ENCODE measurements at regions not wholly inside any gene's neighbourhood (a gene's known extent, or its start where the extent isn't known, plus 50 kb on each side); places are given as distances from the start of the nearest gene placed in this dataset.

GRCh38 chr12:18146363-18146762, 56.4 kb upstream of the RERGL start:
- Mint-ChIP-seq H3K4me3 (no peak overlapping the region), H3K27ac (no peak overlapping the region), H3K4me1 (no peaks in the 10 kb centered on the region), H3K27me3 (peaks cover 0 to 1% (median 0%) of the 10 kb centered on the region in 5 donors), H3K36me3 (no peaks in the 10 kb centered on the region), H3K9me3 (peaks cover 0 to 2% (median 0%) of the 10 kb centered on the region in 9 donors)
- POLR2A ChIA-PET: no interaction called here
- ATAC-seq: no peak
- DNase-seq: no peak

GRCh38 chr12:18145924-18146323, 55.9 kb upstream of the RERGL start:
- H3K36me3 Mint-ChIP-seq: no peaks in the 10 kb centered on the region

GRCh38 chr12:18141048-18141982, 51.3 kb upstream of the RERGL start:
- Mint-ChIP-seq H3K4me1 (peaks cover 0 to 6% (median 0%) of the 10 kb centered on the region in 4 donors), H3K27me3 (no peaks in the 10 kb centered on the region), H3K4me3 (no peak overlapping the region), H3K36me3 (no peaks in the 10 kb centered on the region), H3K27ac (no peak overlapping the region), H3K9me3 (no peaks in the 10 kb centered on the region)
- POLR2A ChIA-PET: no interaction called here
- DNase-seq (no peak), ATAC-seq (no peak)

More at GRCh38 chr12:18145924-18146323, 55.9 kb upstream of the RERGL start:
- Mint-ChIP-seq H3K4me3 (no peak overlapping the region), H3K9me3 (peaks cover 0 to 2% (median 0%) of the 10 kb centered on the region in 9 donors), H3K27me3 (peaks cover 0 to 1% (median 0%) of the 10 kb centered on the region in 5 donors), H3K27ac (no peak overlapping the region), H3K4me1 (no peaks in the 10 kb centered on the region)
- DNase-seq: no peak
- ATAC-seq: no peak
- POLR2A ChIA-PET: no interaction called here

GRCh38 chr12:18139989-18140596, 50.1 kb upstream of the RERGL start:
- POLR2A ChIA-PET: no interaction called here
- Mint-ChIP-seq H3K27ac (no peak overlapping the region), H3K4me3 (no peak overlapping the region), H3K27me3 (no peaks in the 10 kb centered on the region), H3K4me1 (peaks cover 0 to 6% (median 0%) of the 10 kb centered on the region in 4 donors), H3K36me3 (no peaks in the 10 kb centered on the region), H3K9me3 (no peaks in the 10 kb centered on the region)
- ATAC-seq (no peak), DNase-seq (no peak)
